HG02759 (cell line): ENCODE measurements at regions not wholly inside any gene's neighbourhood (a gene's known extent, or its start where the extent isn't known, plus 50 kb on each side); places are given as distances from the start of the nearest gene placed in this dataset.

ENCODE experiments used
- ATAC-seq: cut with Tn5 transposase; IDR thresholded peaks from one replicate; pipeline ENCODE4 v1.9.1; 2021; ENCODE audit warnings: mild to moderate bottlenecking, moderate library complexity; ENCODE audit not compliant: unreplicated experiment

GRCh38 chr14:26849514-26849913 is 251.7 kb upstream of the NOVA1 start:
- ATAC-seq: no peak

- no peak for ATAC-seq
Observed at GRCh38 chr14:26851793-26852192, 254.0 kb upstream of the NOVA1 start.

- ATAC-seq: no peak
Observed at GRCh38 chr14:26855077-26855753, 257.4 kb upstream of the NOVA1 start.

GRCh38 chr14:26856876-26857518 is 259.2 kb upstream of the NOVA1 start:
- no peak for ATAC-seq

GRCh38 chr14:26859483-26859882 is 261.6 kb upstream of the NOVA1 start:
- no peak for ATAC-seq

GRCh38 chr14:26860111-26860510 is 262.3 kb upstream of the NOVA1 start:
- no peak for ATAC-seq

- ATAC-seq: no peak
Observed at GRCh38 chr14:26863736-26864135, 265.9 kb upstream of the NOVA1 start.

GRCh38 chr14:26866721-26867120 is 268.9 kb upstream of the NOVA1 start:
- no peak for ATAC-seq

GRCh38 chr14:26867171-26867757 is 269.4 kb upstream of the NOVA1 start:
- no peak for ATAC-seq

GRCh38 chr14:26870096-26870495 is 272.3 kb upstream of the NOVA1 start:
- no peak for ATAC-seq

GRCh38 chr14:26870722-26871617 is 273.1 kb upstream of the NOVA1 start:
- no peak for ATAC-seq

- ATAC-seq: no peak
Observed at GRCh38 chr14:26872515-26873361, 274.9 kb upstream of the NOVA1 start.

- no peak for ATAC-seq
Observed at GRCh38 chr14:26873362-26873960, 275.6 kb upstream of the NOVA1 start.

GRCh38 chr14:26887847-26888246 is 290.0 kb upstream of the NOVA1 start:
- no peak for ATAC-seq

- no peak for ATAC-seq
Observed at GRCh38 chr14:26888592-26888991, 290.8 kb upstream of the NOVA1 start.

- no peak for ATAC-seq
Observed at GRCh38 chr14:26896447-26896846, 298.6 kb upstream of the NOVA1 start.

- ATAC-seq: no peak
Observed at GRCh38 chr14:26897196-26897595, 299.4 kb upstream of the NOVA1 start.

- ATAC-seq: no peak
Observed at GRCh38 chr14:26905229-26905628, 307.4 kb upstream of the NOVA1 start.

GRCh38 chr14:26913786-26914185 is 316.0 kb upstream of the NOVA1 start:
- no peak for ATAC-seq

GRCh38 chr14:26917086-26917485 is 319.3 kb upstream of the NOVA1 start:
- no peak for ATAC-seq
